HG03095 (cell line): ENCODE measurements at regions not wholly inside any gene's neighbourhood (a gene's known extent, or its start where the extent isn't known, plus 50 kb on each side); places are given as distances from the start of the nearest gene placed in this dataset.

Source experiments
- ATAC-seq: cut with Tn5 transposase; IDR thresholded peaks from one replicate; pipeline ENCODE4 v1.9.1; 2021; ENCODE audit warnings: moderate library complexity; ENCODE audit not compliant: unreplicated experiment

DNA sequence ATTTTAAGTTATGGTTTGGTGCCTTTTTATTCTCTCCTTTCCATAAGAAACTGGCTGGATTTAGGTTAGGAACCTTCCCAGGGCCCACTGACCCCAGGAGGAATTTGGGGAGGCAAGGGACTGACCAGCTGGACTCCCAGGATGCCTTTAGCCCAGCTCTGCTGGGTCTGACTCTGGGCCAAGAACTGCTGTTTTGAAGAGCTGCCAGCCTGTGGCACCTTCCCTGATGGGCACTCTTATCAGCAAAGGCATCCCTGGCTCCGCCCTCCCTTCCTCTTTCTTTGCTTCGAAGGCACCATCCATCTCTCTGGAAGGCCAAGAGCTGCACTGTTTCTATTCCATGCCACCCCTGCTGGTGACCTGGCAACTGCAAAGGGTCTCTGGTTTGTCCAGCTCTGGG, 174.7 kb downstream of the POU4F1 start:
- ATAC-seq = no peak

- ATAC-seq = no peak
Observed at GRCh38 chr13:78426183-78426582, 177.2 kb downstream of the POU4F1 start.

GRCh38 chr13:78420814-78421213, 182.5 kb downstream of the POU4F1 start:
- ATAC-seq = peak; percentile 96

DNA sequence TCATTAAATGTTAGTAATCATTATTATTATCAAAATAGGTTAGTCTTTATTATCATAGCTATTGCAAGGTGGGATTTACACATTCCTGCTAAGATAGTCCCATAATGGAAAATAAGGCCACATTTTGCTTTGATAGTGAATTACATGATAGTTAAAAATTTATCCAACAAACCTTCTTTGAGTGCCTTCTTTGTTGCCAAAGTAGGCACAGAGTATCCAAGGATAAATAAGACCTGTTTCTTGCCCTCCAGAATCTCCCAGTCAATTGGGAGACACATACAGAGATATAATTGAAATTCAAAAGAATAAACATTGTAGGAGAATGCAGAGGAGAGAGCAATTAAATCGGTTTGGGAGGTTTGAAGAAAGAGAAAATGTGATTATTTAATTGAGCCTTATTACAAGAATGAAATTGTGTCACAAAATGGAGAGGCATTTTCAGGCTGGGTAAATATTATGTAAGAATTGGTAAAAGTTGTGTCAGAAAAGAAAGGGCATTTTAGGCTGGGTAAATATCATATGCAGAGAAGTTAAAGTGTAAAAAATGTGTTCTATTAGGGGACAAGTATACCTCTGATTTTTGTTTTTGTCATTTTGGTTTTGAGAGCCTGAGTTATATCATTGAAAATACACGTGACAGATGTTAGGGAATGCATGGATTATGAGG, 189.3 kb downstream of the POU4F1 start:
- ATAC-seq = no peak

- ATAC-seq = no peak
Observed at GRCh38 chr13:78410847-78411246, 192.5 kb downstream of the POU4F1 start.

GRCh38 chr13:78410164-78410563, 193.2 kb downstream of the POU4F1 start:
- no peak for ATAC-seq

DNA sequence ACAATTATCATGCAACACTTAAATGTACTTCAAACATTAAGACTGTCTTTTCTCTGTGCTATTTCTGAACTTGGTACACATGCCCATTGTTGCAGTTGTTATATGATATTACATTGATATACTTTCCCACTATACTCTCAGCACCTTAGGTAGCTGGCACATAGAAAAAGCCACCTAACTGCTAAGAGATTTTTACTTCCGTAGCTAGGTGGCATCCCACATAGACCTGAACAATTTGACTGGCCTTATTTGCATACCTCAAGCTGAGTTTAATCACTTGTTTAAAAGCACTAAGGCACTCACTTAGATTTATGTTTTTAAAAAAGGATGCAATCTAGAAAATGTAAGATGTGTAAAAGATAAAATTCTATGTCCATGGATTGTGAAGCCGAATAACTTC, 194.2 kb downstream of the POU4F1 start:
- ATAC-seq = peak; percentile 67

GRCh38 chr13:78404846-78405360, 198.4 kb downstream of the POU4F1 start:
- no peak for ATAC-seq

- no peak for ATAC-seq
Observed at GRCh38 chr13:78402708-78403400, 200.5 kb downstream of the POU4F1 start.

- ATAC-seq = no peak
Observed at GRCh38 chr13:78401873-78402707, 201.3 kb downstream of the POU4F1 start.

- ATAC-seq = peak; percentile 98
Observed at GRCh38 chr13:78398743-78399410, 204.5 kb downstream of the POU4F1 start.

GRCh38 chr13:78393286-78394142, 209.8 kb downstream of the POU4F1 start:
- no peak for ATAC-seq

- no peak for ATAC-seq
Observed at GRCh38 chr13:78383899-78384298, 219.5 kb downstream of the POU4F1 start.

DNA sequence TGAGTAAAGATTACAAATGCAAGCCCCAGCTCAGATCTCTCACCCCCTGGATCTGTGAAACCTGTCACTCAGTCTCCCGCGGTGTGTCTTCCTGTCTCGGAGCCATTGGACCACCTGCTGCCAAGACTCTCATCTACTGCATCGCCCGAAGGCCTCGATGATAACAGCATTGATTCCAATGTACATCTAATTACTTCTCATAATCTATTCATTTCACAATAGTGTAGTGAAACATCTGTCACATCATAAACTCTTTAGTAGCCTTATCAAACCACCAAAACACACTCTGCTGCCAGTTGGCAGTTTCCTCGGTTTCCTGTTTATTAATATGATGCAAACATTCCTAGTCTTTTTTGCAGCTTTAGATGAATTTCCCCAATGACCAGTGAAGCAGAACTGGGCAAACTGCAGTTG, 220.3 kb downstream of the POU4F1 start:
- no peak for ATAC-seq

DNA sequence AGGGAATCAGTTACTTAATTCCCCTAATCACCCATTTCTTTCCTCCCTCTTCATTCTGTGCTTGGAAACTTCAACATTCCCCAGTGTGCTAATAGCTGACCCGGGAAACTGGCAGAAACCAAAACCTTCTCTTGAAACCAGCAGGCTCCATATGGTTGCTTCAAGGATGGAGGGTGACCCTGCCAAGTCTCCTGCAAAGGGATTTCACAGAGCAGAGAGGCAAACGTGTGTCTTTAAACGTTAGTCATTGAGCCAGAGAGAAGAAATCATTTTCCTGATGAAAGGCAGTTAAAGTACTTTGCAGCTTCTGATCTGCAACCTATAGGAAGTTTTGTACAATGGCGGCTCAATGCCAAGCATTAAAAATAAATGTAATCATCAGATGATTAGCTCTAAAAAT, 220.9 kb downstream of the POU4F1 start:
- ATAC-seq = no peak

- ATAC-seq = no peak
Observed at GRCh38 chr13:78376822-78377221, 226.5 kb downstream of the POU4F1 start.

DNA sequence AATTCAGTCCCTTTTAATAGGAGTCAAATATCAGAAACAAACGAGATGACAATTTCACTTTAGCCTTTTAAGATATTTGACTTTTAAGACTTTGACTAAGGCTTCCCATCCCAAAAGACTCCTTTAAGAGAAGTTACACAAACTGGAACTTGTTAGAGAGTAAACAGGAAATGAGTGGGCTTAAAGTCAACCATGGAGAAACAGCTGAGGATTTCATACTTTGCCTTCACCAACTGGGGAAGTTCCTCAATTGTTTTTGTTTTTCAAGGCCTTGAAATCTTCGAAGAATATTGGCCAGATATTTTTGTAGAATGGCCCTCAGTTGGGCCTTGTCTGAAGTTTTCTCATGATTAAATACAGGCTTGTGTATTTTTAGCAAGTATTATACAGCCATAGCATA, 227.3 kb downstream of the POU4F1 start:
- no peak for ATAC-seq

DNA sequence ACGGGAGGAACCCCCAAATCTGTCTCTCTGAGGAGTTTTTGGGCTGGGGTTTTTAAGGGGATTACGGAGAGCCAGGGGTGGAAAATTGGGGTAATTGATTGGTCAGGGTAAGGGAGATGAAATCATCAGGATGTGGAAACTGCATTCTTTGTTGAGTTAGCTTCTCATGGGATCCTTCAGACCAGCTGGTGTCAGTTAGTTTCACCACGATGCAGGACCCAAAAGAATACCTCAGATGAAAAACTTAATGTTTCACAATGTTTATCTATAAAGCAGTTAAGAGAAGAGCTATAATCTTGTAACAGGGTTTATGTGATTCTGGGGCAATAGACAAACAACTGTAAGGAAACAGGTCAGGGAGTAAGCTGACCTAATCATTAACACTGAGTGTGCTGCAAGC, 230.8 kb downstream of the POU4F1 start:
- no peak for ATAC-seq

GRCh38 chr13:78370231-78370630, 233.1 kb downstream of the POU4F1 start:
- ATAC-seq = no peak

DNA sequence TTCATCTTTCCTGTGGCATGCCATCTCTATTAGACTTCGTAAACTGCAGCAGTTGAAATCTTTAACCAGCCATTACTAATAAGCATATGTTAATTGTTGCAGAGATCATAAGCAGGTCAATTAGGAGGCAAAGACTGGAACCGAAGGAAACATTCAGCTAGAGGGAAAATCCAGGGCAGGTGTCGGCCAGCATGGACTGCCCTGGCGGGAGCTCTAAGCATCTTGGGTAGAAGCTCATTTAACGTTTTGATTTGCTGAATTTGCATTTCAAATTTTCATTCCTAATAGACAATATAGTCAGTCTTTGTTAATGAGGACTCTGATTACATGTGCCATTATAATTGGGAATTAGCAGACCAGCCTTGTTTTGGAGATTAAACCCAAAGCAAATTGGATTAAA, 238.6 kb downstream of the POU4F1 start:
- no peak for ATAC-seq
